ENCODE measurements at regions not wholly inside any gene's neighbourhood (a gene's known extent, or its start where the extent isn't known, plus 50 kb on each side); places are given as distances from the start of the nearest gene placed in this dataset.

DNA sequence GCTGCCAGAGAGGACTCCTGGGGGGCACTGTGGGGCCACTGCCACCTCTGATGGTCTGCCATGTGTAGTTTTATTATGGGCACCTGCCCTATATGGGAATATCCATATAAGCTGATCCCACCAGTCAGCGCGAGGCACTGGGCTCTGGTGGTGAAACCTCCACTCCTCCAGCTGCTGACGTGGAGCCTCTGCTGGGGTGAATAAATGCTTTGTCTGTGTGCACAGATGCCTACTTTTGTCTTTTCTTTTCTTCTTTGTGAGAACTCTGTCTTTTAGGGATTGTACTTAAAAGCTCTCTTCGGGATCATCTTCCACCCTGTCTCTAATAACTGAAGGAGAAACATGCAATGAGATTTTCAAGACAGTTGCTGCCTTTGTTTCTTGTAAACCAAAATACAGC lies 68.9 kb upstream of the NCK2 start:
- TF ChIP-seq SP7 (tag by site-specific recombination; IDR thresholded peaks at IDR 0.05): no peak
- TF ChIP-seq MYNN (tag by site-specific recombination; IDR thresholded peaks at IDR 0.05; ENCODE audit: borderline replicate concordance): no peak
- TF ChIP-seq, protein P1, sequence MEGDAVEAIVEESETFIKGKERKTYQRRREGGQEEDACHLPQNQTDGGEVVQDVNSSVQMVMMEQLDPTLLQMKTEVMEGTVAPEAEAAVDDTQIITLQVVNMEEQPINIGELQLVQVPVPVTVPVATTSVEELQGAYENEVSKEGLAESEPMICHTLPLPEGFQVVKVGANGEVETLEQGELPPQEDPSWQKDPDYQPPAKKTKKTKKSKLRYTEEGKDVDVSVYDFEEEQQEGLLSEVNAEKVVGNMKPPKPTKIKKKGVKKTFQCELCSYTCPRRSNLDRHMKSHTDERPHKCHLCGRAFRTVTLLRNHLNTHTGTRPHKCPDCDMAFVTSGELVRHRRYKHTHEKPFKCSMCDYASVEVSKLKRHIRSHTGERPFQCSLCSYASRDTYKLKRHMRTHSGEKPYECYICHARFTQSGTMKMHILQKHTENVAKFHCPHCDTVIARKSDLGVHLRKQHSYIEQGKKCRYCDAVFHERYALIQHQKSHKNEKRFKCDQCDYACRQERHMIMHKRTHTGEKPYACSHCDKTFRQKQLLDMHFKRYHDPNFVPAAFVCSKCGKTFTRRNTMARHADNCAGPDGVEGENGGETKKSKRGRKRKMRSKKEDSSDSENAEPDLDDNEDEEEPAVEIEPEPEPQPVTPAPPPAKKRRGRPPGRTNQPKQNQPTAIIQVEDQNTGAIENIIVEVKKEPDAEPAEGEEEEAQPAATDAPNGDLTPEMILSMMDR (tag by site-specific recombination; IDR thresholded peaks at IDR 0.05): no peak
- TF ChIP-seq ZNF121 (tag by site-specific recombination; IDR thresholded peaks at IDR 0.05): no peak
